ENCODE measurements at regions not wholly inside any gene's neighbourhood (a gene's known extent, or its start where the extent isn't known, plus 50 kb on each side); places are given as distances from the start of the nearest gene placed in this dataset.

- Histone ChIP-seq H3K27ac (no peak overlapping the region), H3K4me1 (no peaks in the 10 kb centered on the region), H3K4me3 (no peak overlapping the region), H3K9me3 (no peaks in the 10 kb centered on the region), H3K36me3 (no peaks in the 10 kb centered on the region), H3K27me3 (no peaks in the 10 kb centered on the region)
- no peak for TF ChIP-seq CTCF (IDR thresholded peaks at IDR 0.05)
- intact Hi-C loops (cut with DNase I) = no loop called here
- no peak for DNase-seq (ENCODE audit: low spot score in 2 of 2)
Observed at GRCh38 chr13:73274147-73274546, 215.3 kb downstream of the KLF5 start.

- H3K27me3 ChIP-seq = no peaks in the 10 kb centered on the region
- no peak for TF ChIP-seq CTCF (IDR thresholded peaks at IDR 0.05)
- intact Hi-C loops (cut with DNase I) = no loop called here
Observed at GRCh38 chr13:73273745-73274144, 214.9 kb downstream of the KLF5 start.

GRCh38 chr13:73273276-73273675, 214.5 kb downstream of the KLF5 start:
- no peak overlapping the region for H3K4me3 ChIP-seq
- H3K9me3 ChIP-seq = no peaks in the 10 kb centered on the region
- no peak overlapping the region for H3K27ac ChIP-seq
- TF ChIP-seq CTCF (IDR thresholded peaks at IDR 0.05) = no peak
- no peaks in the 10 kb centered on the region for H3K36me3 ChIP-seq
- DNase-seq (ENCODE audit: low spot score in 2 of 2) = no peak
- H3K4me1 ChIP-seq = no peaks in the 10 kb centered on the region
- intact Hi-C loops (cut with DNase I) = no loop called here
- no peaks in the 10 kb centered on the region for H3K27me3 ChIP-seq

More at GRCh38 chr13:73273745-73274144, 214.9 kb downstream of the KLF5 start:
- no peaks in the 10 kb centered on the region for H3K4me1 ChIP-seq
- DNase-seq (ENCODE audit: low spot score in 2 of 2) = no peak
- H3K36me3 ChIP-seq = no peaks in the 10 kb centered on the region
- H3K4me3 ChIP-seq = no peak overlapping the region
- H3K27ac ChIP-seq = no peak overlapping the region
- no peaks in the 10 kb centered on the region for H3K9me3 ChIP-seq

GRCh38 chr13:73272831-73273230, 214.0 kb downstream of the KLF5 start:
- H3K4me3 ChIP-seq = no peak overlapping the region
- H3K4me1 ChIP-seq = no peaks in the 10 kb centered on the region
- no peaks in the 10 kb centered on the region for H3K9me3 ChIP-seq
- H3K27me3 ChIP-seq = no peaks in the 10 kb centered on the region
- no peak overlapping the region for H3K27ac ChIP-seq
- TF ChIP-seq CTCF (IDR thresholded peaks at IDR 0.05) = no peak
- no peaks in the 10 kb centered on the region for H3K36me3 ChIP-seq
- DNase-seq (ENCODE audit: low spot score in 2 of 2) = no peak
- intact Hi-C loops (cut with DNase I) = no loop called here

GRCh38 chr13:73268306-73268705, 209.5 kb downstream of the KLF5 start:
- no peaks in the 10 kb centered on the region for H3K4me1 ChIP-seq
- no peaks in the 10 kb centered on the region for H3K9me3 ChIP-seq
- H3K27me3 ChIP-seq = no peaks in the 10 kb centered on the region
- DNase-seq (ENCODE audit: low spot score in 2 of 2) = no peak
- no peak overlapping the region for H3K4me3 ChIP-seq
- H3K36me3 ChIP-seq = no peaks in the 10 kb centered on the region
- no peak for TF ChIP-seq CTCF (IDR thresholded peaks at IDR 0.05)
- intact Hi-C loops (cut with DNase I) = no loop called here
- H3K27ac ChIP-seq = no peak overlapping the region

GRCh38 chr13:73266640-73267180, 207.9 kb downstream of the KLF5 start:
- Histone ChIP-seq H3K36me3 (no peaks in the 10 kb centered on the region), H3K27ac (no peak overlapping the region), H3K27me3 (no peaks in the 10 kb centered on the region), H3K9me3 (no peaks in the 10 kb centered on the region), H3K4me1 (no peaks in the 10 kb centered on the region), H3K4me3 (no peak overlapping the region)
- intact Hi-C loops (cut with DNase I) = no loop called here
- DNase-seq (ENCODE audit: low spot score in 2 of 2) = no peak
- TF ChIP-seq CTCF (IDR thresholded peaks at IDR 0.05) = no peak
